ENCODE measurements at regions not wholly inside any gene's neighbourhood (a gene's known extent, or its start where the extent isn't known, plus 50 kb on each side); places are given as distances from the start of the nearest gene placed in this dataset.

- no peaks in the 10 kb centered on the region for H3K79me2 ChIP-seq (ENCODE audit: low read length)
- no peaks in the 10 kb centered on the region for H3K9me2 ChIP-seq (replicated peaks; ENCODE audit: low read length)
- no peaks in the 10 kb centered on the region for H3F3A ChIP-seq (ENCODE audit: low read length, unreplicated experiment)
- H2AFZ ChIP-seq (ENCODE audit: low read length) = no peak overlapping the region
- TF ChIP-seq EZH2phosphoT487 (IDR thresholded peaks at IDR 0.05; ENCODE audit: borderline replicate concordance, low read length) (no peak), CTCF (conservative IDR thresholded peaks at IDR 0.05; ENCODE audit: low read depth, low read length) (no peak), EZH2 (IDR thresholded peaks at IDR 0.05; ENCODE audit: low read length, unreplicated experiment) (no peak)
- H3K27me3 ChIP-seq (ENCODE audit: low read length) = peaks cover 20% of the 10 kb centered on the region; the same call in 1 of the 2 replicates
- no peak overlapping the region for H3K9ac ChIP-seq (ENCODE audit: low read length)
- H4K20me1 ChIP-seq (ENCODE audit: low read length) = no peaks in the 10 kb centered on the region
- DNase-seq (no peak), ATAC-seq (no peak)
- H3K36me3 ChIP-seq (ENCODE audit: low read depth, low read length) = no peaks in the 10 kb centered on the region
- intact Hi-C loops (cut with micrococcal nuclease) = loop anchor here (5.0 kb wide), 1 partner anchor 177 kb away; no protein-coding TSS in a partner anchor
- H3K9me3 ChIP-seq (ENCODE audit: low read length) = no peaks in the 10 kb centered on the region
- H3K4me3 ChIP-seq (ENCODE audit: low read length) = no peak overlapping the region
- H3K27ac ChIP-seq (ENCODE audit: low read length) = no peak overlapping the region
- ChIA-PET CTCF (no interaction called here), POLR2A (ENCODE audit: unreplicated experiment) (no interaction called here)
- no peak overlapping the region for H3K4me2 ChIP-seq (ENCODE audit: low read length)
- no peaks in the 10 kb centered on the region for H3K4me1 ChIP-seq (ENCODE audit: insufficient read depth, low read length)
- no TSS peak for BruUV-seq (replicated peaks)
Observed at GRCh38 chr12:13539051-13539450, 342.5 kb downstream of the EMP1 start.

GRCh38 chr12:13538136-13538535, 341.6 kb downstream of the EMP1 start:
- H2AFZ ChIP-seq (ENCODE audit: low read length) = no peak overlapping the region
- H3K79me2 ChIP-seq (ENCODE audit: low read length) = no peaks in the 10 kb centered on the region
- H3K4me2 ChIP-seq (ENCODE audit: low read length) = no peak overlapping the region
- H3K9me2 ChIP-seq (replicated peaks; ENCODE audit: low read length) = no peaks in the 10 kb centered on the region
- POLR2A ChIA-PET (ENCODE audit: unreplicated experiment) = no interaction called here
- no TSS peak for BruUV-seq (replicated peaks)
- intact Hi-C loops (cut with micrococcal nuclease) = loop anchor here (5.0 kb wide), 1 partner anchor 176 kb away; no protein-coding TSS in a partner anchor
- no peak overlapping the region for H3K27ac ChIP-seq (ENCODE audit: low read length)
- H3K4me3 ChIP-seq (ENCODE audit: low read length) = no peak overlapping the region
- H3F3A ChIP-seq (ENCODE audit: low read length, unreplicated experiment) = no peaks in the 10 kb centered on the region
- H4K20me1 ChIP-seq (ENCODE audit: low read length) = no peaks in the 10 kb centered on the region
- ATAC-seq = no peak
- TF ChIP-seq CTCF (conservative IDR thresholded peaks at IDR 0.05; ENCODE audit: low read depth, low read length) = no peak
- no peak for TF ChIP-seq EZH2 (IDR thresholded peaks at IDR 0.05; ENCODE audit: low read length, unreplicated experiment)
- no peak for TF ChIP-seq EZH2phosphoT487 (IDR thresholded peaks at IDR 0.05; ENCODE audit: borderline replicate concordance, low read length)
- no peaks in the 10 kb centered on the region for H3K36me3 ChIP-seq (ENCODE audit: low read depth, low read length)
- H3K9ac ChIP-seq (ENCODE audit: low read length) = no peak overlapping the region
- H3K9me3 ChIP-seq (ENCODE audit: low read length) = no peaks in the 10 kb centered on the region
- peaks cover 20% of the 10 kb centered on the region; the same call in 1 of the 2 replicates for H3K27me3 ChIP-seq (ENCODE audit: low read length)
- CTCF ChIA-PET = no interaction called here
- DNase-seq = no peak
- H3K4me1 ChIP-seq (ENCODE audit: insufficient read depth, low read length) = no peaks in the 10 kb centered on the region

- TF ChIP-seq EZH2 (IDR thresholded peaks at IDR 0.05; ENCODE audit: low read length, unreplicated experiment) = no peak
- no peak for TF ChIP-seq CTCF (conservative IDR thresholded peaks at IDR 0.05; ENCODE audit: low read depth, low read length)
- no peak for TF ChIP-seq EZH2phosphoT487 (IDR thresholded peaks at IDR 0.05; ENCODE audit: borderline replicate concordance, low read length)
- H2AFZ ChIP-seq (ENCODE audit: low read length) = no peak overlapping the region
- H4K20me1 ChIP-seq (ENCODE audit: low read length) = no peaks in the 10 kb centered on the region
- H3K4me1 ChIP-seq (ENCODE audit: insufficient read depth, low read length) = no peaks in the 10 kb centered on the region
- no peaks in the 10 kb centered on the region for H3K79me2 ChIP-seq (ENCODE audit: low read length)
- H3K9me2 ChIP-seq (replicated peaks; ENCODE audit: low read length) = no peaks in the 10 kb centered on the region
- no peak overlapping the region for H3K9ac ChIP-seq (ENCODE audit: low read length)
- ATAC-seq (no peak), DNase-seq (no peak)
- ChIA-PET POLR2A (ENCODE audit: unreplicated experiment) (no interaction called here), CTCF (no interaction called here)
- H3K27me3 ChIP-seq (ENCODE audit: low read length) = peaks cover 20% of the 10 kb centered on the region; the same call in 1 of the 2 replicates
- H3K27ac ChIP-seq (ENCODE audit: low read length) = no peak overlapping the region
- no peak overlapping the region for H3K4me2 ChIP-seq (ENCODE audit: low read length)
- no peaks in the 10 kb centered on the region for H3K36me3 ChIP-seq (ENCODE audit: low read depth, low read length)
- intact Hi-C loops (cut with micrococcal nuclease) = loop anchor here (5.0 kb wide), 1 partner anchor 175 kb away; no protein-coding TSS in a partner anchor
- BruUV-seq (replicated peaks) = no TSS peak
- H3K4me3 ChIP-seq (ENCODE audit: low read length) = no peak overlapping the region
- H3F3A ChIP-seq (ENCODE audit: low read length, unreplicated experiment) = no peaks in the 10 kb centered on the region
- H3K9me3 ChIP-seq (ENCODE audit: low read length) = no peaks in the 10 kb centered on the region
Observed at GRCh38 chr12:13537623-13538022, 341.1 kb downstream of the EMP1 start.
